GM21367 (cell line): ENCODE measurements at regions not wholly inside any gene's neighbourhood (a gene's known extent, or its start where the extent isn't known, plus 50 kb on each side); places are given as distances from the start of the nearest gene placed in this dataset.
"Not testable (repeated sequence)": the region's sequence is repeated elsewhere in the genome, so short reads cannot be mapped to it uniquely, and the experiment has no call there.

ENCODE experiments used
- ATAC-seq: cut with Tn5 transposase; IDR thresholded peaks from one replicate; pipeline ENCODE4 v1.9.1; 2021; ENCODE audit not compliant: unreplicated experiment

DNA sequence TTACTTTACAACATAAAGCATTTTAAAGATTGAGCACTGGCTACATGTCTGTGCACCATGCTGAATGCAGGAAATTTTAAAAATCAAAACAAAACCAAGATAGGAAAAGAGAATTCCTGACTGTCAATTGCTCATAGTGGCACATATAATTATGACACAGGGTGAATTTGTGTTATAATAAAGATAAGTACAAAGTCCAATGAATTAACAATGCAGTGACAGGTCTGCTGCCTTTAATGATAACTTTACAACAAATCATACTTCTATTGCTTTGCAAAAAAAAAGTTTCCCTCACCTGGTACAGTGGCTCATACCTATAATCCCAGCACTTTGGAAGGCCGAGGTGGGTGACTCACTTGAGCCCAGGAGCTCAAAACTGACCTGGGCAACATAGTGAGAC, 93.8 kb upstream of the OSBPL8 start:
- ATAC-seq: no peak

DNA sequence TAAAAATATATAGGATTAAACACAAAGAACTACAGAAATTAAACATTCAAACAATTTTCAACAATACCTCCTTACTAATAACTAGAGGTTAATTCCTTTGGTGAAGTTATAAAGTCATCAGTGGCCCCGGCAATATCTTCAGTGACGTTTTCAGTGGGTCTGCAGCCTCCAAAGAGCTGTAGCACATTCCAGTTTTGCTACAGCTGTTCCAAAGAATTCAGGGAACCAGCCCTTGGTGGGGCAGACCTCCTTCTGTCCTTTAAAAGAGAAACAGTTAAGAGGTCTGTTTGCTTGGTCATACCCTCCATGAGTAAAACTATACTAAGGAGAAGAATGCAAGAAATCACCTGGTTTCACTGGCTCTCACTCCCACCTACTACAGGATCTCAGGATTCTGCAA, 99.2 kb upstream of the ZDHHC17 start:
- no peak for ATAC-seq

DNA sequence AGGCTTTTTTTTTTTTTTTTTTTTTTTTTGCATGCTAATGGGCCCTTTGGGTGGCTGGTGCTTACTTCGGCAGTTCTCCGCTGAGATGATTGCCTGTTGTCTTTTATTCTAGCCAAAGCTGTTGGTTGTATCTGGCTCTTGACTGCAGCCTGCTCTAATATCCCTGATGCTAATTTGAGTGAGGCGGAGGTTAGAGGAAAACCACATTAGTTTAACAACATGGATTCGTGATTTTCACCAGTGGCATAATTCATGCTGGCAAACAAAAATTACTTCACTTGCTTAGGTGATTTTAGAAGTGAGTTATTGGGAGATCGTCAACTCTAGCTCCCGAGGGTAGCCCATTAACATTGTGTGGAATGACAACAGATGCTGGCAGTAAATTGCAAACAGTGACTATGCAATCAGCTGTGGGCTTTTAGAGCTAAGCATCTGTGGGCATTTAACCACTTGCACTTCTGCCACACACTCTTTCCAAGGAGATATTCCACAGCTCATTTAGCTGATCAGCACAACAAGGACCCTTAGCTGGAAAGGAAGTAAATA, 97.6 kb upstream of the ZDHHC17 start:
- ATAC-seq: no peak

DNA sequence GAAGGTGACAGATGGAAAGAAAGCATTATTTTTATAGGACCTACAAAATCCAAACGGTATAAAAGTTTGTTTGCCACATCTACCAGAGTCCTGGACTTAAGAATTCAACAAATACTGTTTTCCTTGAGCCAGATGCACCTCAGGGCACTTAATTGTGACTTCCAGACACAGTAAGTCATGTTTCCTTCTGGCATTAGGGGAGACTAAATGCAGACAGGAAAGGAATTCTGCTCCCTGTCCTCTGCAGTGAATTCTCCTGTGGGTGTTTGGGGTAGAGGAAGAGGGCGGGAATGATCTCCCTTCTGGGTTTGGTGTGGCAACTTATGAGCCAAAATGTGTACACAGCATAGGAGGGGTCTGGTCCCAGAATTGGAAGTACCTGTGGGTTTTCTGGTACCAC, 93.9 kb upstream of the ZDHHC17 start:
- ATAC-seq: no peak

- ATAC-seq: no peak
Measured at GRCh38 chr12:76670776-76671175, 93.1 kb upstream of the ZDHHC17 start.

DNA sequence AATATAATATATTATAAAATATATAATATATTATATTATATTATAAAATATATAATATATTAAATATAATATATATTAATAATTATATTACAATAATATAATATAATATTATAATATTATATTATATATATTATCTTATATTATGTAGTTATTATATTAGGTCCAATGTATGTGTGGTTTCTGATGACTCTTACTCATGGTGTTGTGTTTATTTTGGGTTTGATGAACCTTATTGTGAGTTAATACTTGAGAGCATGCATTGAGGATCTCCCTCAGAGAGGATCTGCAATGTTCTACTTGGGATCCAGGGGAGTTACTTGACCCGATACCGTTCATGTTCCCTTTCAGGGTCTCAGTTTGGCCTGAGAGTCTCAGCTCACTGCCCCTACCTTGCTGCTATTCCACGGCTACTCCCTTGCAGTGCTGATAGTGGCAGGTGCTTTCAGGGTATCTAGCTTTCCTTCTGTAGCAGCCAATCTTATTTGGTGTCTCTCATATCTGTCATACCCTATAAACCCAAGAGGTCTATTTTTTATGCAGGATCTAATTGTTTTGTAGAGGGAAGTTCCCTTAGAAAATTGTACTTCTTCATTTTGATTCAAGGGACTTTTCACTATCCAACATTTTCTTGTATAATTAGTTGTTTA, 89.1 kb upstream of the ZDHHC17 start:
- ATAC-seq: no peak

DNA sequence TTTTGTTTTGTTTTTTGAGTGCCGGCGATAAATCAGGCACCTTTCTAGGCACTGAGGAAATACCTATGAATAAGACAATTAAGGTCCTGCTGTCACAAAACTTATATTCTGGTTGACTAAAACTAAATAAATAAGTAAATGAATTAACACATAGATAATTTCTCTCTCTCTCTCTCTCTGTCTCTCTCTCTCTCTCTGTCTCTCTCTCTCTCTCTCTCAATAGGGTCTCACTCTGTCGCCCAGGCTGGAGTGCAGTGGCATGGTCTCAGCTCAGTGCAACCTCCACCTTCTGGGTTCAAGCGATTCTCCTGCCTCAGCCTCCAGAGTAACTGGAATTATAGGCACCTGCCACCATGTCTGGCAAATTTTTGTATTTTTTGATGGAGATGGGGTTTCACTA, 87.7 kb upstream of the ZDHHC17 start:
- ATAC-seq: not testable (repeated sequence)

GRCh38 chr12:76678992-76679391, 84.9 kb upstream of the ZDHHC17 start:
- no peak for ATAC-seq

DNA sequence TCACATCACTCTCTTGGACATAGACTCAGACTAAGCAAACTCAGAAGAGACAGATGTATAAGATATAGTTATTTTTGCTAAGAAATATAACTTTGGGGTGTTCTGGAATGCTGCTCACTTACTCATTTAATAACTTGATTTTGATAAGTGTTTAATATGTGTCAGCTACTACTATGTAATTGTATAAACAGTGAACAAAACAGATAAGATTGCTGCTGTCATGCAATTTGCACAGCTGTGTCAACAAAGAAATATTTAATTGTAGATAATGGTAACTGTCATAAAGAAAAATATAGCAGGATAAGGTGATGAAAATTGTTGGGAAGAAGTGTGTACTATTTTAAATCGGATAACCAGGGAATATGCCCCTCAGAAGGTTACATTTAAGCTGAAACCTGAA, 84.1 kb upstream of the ZDHHC17 start:
- no peak for ATAC-seq

- no peak for ATAC-seq
Measured at GRCh38 chr12:76680940-76681339, 83.0 kb upstream of the ZDHHC17 start.

GRCh38 chr12:76685246-76685678, 78.7 kb upstream of the ZDHHC17 start:
- no peak for ATAC-seq

DNA sequence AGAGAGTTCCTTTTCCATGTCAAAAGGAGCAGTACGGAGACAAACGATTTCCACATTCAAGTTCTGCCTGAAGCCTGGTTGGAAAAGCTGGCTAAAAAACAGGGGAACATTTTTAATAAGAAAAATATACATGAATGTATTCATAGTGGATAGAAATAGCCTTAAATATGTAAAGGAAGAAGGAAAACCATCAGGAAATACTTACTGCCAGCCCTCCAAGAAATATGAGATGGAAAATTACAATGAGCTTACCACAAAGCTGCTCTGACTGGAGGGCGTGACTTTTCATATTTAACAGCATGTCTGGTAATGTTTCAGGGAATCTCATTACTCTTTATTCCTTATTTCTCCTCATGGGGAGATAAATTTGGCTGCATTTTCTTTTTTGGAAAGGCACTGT, 75.9 kb upstream of the ZDHHC17 start:
- no peak for ATAC-seq

DNA sequence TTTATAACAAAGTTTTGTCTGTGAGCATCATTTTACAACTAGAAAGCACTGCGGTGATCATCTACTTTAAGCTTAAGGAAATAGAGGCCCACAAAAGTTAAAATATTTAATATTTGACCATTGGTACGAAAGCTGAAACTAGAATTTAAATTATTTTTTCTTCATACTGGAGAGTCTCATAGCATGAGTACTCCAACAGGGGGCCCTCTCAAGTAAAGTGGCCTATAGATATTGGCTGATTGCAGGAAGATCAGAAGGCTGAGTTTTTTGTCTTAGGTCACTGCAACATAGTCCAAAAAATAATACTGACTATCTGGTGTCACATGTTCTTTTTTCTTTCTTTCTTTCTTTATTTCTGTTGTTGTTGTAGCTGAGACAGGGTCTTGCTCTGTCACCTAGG, 75.3 kb upstream of the ZDHHC17 start:
- no peak for ATAC-seq

- no peak for ATAC-seq
Measured at GRCh38 chr12:76690921-76691700, 72.8 kb upstream of the ZDHHC17 start.

GRCh38 chr12:76692846-76693245, 71.1 kb upstream of the ZDHHC17 start:
- no peak for ATAC-seq

GRCh38 chr12:76694369-76694768, 69.5 kb upstream of the ZDHHC17 start:
- ATAC-seq: no peak

DNA sequence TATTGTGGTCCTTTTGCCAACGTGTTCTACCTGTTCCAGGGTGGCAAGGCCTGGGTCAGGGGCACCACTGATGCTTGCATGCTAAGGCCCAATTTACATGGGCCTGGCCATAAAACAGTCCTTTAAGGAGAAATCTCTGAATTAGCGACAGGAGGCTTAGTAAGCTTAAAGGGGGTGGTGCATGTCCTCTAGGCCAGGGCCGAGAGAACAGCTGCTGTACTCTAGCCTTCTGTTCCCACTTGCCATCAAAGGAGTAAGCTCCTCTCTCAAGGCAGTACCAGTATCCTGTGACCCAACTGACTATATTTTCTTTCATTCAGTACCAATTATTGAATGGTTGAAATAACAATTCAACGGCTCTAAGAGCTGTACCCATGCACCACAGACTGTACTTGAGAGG, 67.7 kb upstream of the ZDHHC17 start:
- no peak for ATAC-seq

- ATAC-seq: no peak
Measured at GRCh38 chr12:76697849-76698248, 66.1 kb upstream of the ZDHHC17 start.

- no peak for ATAC-seq
Measured at GRCh38 chr12:76698316-76698715, 65.6 kb upstream of the ZDHHC17 start.

GRCh38 chr12:76698966-76699365, 64.9 kb upstream of the ZDHHC17 start:
- no peak for ATAC-seq

- no peak for ATAC-seq
Measured at GRCh38 chr12:76701690-76702089, 62.2 kb upstream of the ZDHHC17 start.

- ATAC-seq: no peak
Measured at GRCh38 chr12:76702946-76703345, 61.0 kb upstream of the ZDHHC17 start.
